HG02943 (cell line): ENCODE measurements at regions not wholly inside any gene's neighbourhood (a gene's known extent, or its start where the extent isn't known, plus 50 kb on each side); places are given as distances from the start of the nearest gene placed in this dataset.
"Not testable (repeated sequence)": the region's sequence is repeated elsewhere in the genome, so short reads cannot be mapped to it uniquely, and the experiment has no call there.

Source experiments
- ATAC-seq: cut with Tn5 transposase; IDR thresholded peaks from one replicate; pipeline ENCODE4 v1.9.1; 2021; ENCODE audit warnings: mild to moderate bottlenecking, low read depth, moderate library complexity; ENCODE audit not compliant: unreplicated experiment

GRCh38 chr13:109408591-109409382, 377.6 kb downstream of the IRS2 start:
- no peak for ATAC-seq

GRCh38 chr13:109406376-109406992, 379.9 kb downstream of the IRS2 start:
- no peak for ATAC-seq

- ATAC-seq: no peak
Observed at GRCh38 chr13:109403012-109403421, 383.4 kb downstream of the IRS2 start.

- no peak for ATAC-seq
Observed at GRCh38 chr13:109401891-109402290, 384.5 kb downstream of the IRS2 start.

GRCh38 chr13:109401307-109401706, 385.1 kb downstream of the IRS2 start:
- ATAC-seq: no peak

- ATAC-seq: no peak
Observed at GRCh38 chr13:109400624-109401257, 385.6 kb downstream of the IRS2 start.

- ATAC-seq: no peak
Observed at GRCh38 chr13:109400209-109400608, 386.2 kb downstream of the IRS2 start.

GRCh38 chr13:109398071-109398470, 388.3 kb downstream of the IRS2 start:
- ATAC-seq: not testable (repeated sequence)

- no peak for ATAC-seq
Observed at GRCh38 chr13:109397285-109397684, 389.1 kb downstream of the IRS2 start.

GRCh38 chr13:109396266-109396665, 390.1 kb downstream of the IRS2 start:
- no peak for ATAC-seq

GRCh38 chr13:109395014-109395413, 391.4 kb downstream of the IRS2 start:
- ATAC-seq: no peak

- ATAC-seq: no peak
Observed at GRCh38 chr13:109394311-109394988, 391.9 kb downstream of the IRS2 start.

- ATAC-seq: no peak
Observed at GRCh38 chr13:109393045-109393444, 393.3 kb downstream of the IRS2 start.

- no peak for ATAC-seq
Observed at GRCh38 chr13:109390391-109390790, 396.0 kb downstream of the IRS2 start.

GRCh38 chr13:109389892-109390345, 396.5 kb downstream of the IRS2 start:
- no peak for ATAC-seq

- no peak for ATAC-seq
Observed at GRCh38 chr13:109389456-109389855, 396.9 kb downstream of the IRS2 start.

- no peak for ATAC-seq
Observed at GRCh38 chr13:109387471-109387870, 398.9 kb downstream of the IRS2 start.

GRCh38 chr13:109385242-109385560, 401.2 kb downstream of the IRS2 start:
- no peak for ATAC-seq

- no peak for ATAC-seq
Observed at GRCh38 chr13:109384491-109385241, 401.7 kb downstream of the IRS2 start.

- no peak for ATAC-seq
Observed at GRCh38 chr13:109383683-109384082, 402.7 kb downstream of the IRS2 start.
